Colon (tissue), 2 donors: ENCODE measurements at regions not wholly inside any gene's neighbourhood (a gene's known extent, or its start where the extent isn't known, plus 50 kb on each side); places are given as distances from the start of the nearest gene placed in this dataset.
"Not testable (repeated sequence)": the region's sequence is repeated elsewhere in the genome, so short reads cannot be mapped to it uniquely, and the experiment has no call there.

Source experiments
- FAIRE-seq: peaks from 2 replicates; lab custom pipeline; 2012; peaks lifted over from hg19 to GRCh38; lab: Jason Lieb, UNC
- donor health status: control.
- donor health status: control.

- no peak for FAIRE-seq
Observed at GRCh38 chr11:15300341-15300740, 185.6 kb downstream of the INSC start.

DNA sequence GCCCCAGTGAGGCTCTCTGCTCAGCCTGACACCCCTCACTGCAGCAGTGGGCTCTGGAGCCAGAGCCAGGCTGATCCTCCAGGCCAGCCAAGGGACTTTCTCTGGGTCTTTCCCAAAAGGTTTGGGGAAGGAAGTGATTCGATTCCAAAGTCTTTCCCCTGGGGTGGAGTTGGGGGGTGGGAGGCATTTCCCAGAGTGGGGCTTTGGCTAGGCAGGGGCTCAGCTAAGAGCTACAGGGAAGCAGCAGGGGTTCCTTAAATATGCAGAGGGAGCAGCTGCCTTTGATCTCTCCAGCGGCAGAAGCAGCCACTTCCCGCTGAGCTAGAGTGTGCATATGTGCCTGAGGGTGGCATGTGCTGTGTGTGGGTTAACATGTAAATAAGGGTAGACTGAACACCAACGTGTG is 192.9 kb downstream of the INSC start:
- no peak for FAIRE-seq

DNA sequence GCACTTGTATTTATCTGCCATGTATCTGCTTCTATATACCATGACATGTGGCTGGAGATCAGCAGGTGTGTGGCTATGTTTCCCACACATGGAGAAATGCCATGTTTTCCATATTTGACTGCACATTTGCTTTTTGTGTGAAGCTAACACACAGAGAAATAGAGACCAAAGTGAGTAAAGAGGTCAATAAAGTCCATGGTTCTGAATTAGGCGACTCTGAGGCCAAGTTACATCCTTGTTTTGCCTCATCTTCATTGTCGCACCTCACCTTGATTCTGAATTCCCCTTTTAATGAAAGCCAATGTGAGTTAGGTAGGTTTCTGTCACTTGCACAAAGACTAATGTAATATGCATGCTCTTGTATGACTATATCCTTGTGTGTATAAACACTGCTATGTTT is 194.1 kb downstream of the INSC start:
- FAIRE-seq: no peak

GRCh38 chr11:15309296-15309695 is 194.6 kb downstream of the INSC start:
- no peak for FAIRE-seq

GRCh38 chr11:15313862-15314261 is 199.1 kb downstream of the INSC start:
- FAIRE-seq: no peak

- FAIRE-seq: no peak
Observed at GRCh38 chr11:15318814-15319213, 204.1 kb downstream of the INSC start.

DNA sequence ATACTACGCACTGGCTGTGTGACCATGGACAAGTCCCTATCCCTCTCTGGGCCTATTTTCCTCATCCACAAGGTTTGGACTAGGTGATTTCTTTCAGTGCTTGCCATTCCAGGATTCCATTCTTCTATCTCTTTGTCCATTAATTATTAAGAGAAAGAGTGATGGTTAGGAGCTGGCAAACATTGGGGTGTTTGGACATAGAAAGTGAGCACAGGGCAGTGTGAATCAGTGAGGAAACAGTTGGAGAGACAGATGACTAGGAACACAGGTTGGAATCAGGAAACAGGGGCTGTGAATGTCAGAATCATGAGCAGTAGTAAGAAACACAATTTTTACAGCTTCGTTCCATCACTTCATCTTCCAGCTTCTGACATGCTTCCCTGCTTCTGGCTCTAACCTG is 211.8 kb downstream of the INSC start:
- FAIRE-seq: no peak

DNA sequence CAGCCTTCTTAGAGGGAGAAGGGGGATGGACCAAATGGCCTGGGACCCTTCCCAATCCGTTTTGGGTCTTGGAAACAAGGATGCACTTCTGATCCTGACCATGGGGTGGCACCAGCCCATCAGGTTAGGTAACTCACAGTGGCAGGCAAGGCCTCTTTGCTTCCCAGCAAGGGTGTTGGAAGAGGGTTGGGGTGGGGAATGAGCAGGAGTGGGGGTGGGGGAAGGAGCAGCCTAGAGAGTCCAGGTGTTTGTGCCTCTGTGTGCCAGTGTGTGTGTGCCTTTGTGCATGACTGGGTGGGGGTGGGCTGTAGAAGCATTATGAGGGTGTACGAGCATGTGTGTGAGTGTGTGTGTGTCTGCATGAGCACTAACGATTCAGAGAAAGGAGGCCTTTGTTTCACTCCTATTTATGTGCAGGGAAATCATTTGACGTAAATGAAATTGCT is 213.1 kb downstream of the INSC start:
- FAIRE-seq: no peak

- FAIRE-seq: no peak
Observed at GRCh38 chr11:15333407-15333806, 218.7 kb downstream of the INSC start.

DNA sequence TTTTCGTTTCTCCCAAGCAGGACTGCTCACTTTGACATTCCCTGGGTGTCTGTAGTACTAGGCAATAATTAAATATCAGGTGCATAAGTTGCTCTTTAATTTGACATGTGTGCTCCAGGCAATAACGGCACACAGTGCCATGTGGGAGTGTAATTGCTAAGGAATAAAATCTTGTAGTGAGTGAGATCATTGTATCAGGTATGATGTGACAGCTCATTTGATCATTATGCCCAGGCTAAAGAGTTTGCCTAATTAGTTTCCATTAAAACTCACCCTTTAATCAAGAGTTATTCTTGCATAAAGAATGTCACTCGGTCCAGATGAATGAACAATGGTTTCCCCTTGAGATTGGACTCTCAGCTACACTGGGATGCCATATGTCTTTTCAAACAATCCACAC is 220.0 kb downstream of the INSC start:
- no peak for FAIRE-seq

- no peak for FAIRE-seq
Observed at GRCh38 chr11:15336021-15336420, 221.3 kb downstream of the INSC start.

DNA sequence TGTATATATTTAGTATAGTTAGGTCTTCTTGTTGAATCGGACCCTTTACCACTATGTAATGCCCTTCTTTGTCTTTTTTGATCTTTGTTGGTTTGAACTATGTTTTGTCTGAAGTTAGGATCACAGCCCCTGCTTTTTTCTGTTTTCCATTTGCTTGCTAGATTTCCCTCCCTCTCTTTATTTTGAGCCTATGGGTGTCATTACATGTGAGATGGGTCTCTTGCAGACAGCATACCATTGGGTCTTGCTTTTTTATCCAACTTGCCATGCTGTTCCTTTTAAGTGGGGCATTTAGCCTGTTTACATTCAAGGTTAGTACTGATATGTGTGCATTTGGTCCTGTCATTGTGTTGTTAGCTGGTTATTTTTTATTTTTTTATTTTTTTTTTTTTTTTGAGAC is 224.6 kb downstream of the INSC start:
- no peak for FAIRE-seq

DNA sequence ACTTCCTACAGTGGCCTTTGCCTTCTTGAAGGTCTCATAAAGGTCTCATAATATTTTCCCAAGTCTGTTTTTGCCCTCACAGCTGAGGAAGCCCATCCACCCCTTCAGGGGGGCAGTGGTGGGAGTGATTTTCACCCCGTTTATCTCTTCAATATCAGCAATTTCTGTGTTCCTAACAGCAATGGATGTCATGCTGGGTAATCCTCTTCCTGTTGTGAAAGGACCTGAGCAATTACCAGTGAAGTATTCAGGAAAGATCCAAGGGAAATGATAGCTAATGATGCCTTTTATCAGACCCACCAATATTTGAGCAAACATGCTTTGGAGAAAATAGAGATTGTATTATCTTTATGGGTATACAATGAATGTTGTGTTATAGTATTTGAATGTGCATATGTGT is 226.9 kb downstream of the INSC start:
- no peak for FAIRE-seq

- no peak for FAIRE-seq
Observed at GRCh38 chr11:15342163-15342562, 227.4 kb downstream of the INSC start.

GRCh38 chr11:15346907-15347306 is 232.2 kb downstream of the INSC start:
- FAIRE-seq: no peak

GRCh38 chr11:15347969-15348734 is 233.4 kb downstream of the INSC start:
- no peak for FAIRE-seq

DNA sequence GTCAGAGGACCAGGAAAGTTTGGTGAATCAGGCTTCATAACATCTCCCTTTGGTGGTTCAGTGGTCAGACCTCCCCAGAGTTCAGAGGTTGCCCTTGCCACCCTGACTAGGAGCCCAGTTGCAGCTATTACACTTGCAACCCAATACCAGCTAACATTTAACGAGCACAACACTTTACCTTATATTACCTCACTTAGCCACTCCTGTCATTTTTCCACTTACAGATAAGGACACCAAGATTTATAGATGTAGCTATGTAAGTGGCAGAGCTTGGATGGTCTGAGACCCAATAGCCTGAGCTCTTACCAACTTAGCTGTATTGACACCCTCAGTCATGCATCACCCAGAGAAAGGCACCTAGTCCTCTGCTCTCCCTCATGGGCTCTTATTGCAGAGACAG is 234.7 kb downstream of the INSC start:
- no peak for FAIRE-seq

DNA sequence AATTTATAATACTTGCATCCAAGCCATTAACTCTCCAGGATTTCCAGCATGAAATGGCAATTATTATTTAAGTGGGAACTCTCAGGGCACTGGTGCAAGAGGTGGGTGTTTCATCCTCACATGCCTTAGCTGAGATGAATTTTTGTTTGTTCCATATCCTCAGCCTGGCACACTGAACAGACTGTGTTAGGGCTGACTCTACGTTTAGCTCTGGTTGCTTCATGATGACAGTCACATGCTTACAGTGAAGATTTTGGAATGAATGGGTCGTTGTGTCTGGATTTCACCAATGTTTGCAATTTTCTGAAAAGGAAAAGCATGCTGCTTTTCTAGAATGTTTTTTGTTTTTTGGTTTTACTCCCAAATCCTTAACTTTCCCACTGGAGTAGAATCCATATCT is 246.6 kb downstream of the INSC start:
- no peak for FAIRE-seq

DNA sequence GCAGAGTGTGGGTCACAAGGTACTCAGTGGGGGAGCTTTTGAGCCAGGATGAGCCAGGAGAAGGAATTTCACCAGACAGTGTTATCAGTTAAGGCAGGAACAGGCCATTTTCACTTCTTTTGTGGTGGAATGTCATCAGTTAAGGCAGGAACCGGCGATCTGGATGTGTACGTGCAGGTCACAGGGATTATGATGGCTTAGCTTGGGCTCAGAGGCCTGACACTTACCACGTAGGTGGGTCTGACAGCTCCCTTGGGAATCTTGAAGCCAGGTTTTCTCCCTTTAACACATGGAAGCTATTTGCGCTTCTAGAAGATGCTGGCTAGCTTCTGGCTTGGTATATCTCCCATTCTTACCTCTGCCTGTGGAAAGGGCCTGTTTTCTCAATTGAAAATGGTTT is 250.6 kb downstream of the INSC start:
- FAIRE-seq: not testable (repeated sequence)

DNA sequence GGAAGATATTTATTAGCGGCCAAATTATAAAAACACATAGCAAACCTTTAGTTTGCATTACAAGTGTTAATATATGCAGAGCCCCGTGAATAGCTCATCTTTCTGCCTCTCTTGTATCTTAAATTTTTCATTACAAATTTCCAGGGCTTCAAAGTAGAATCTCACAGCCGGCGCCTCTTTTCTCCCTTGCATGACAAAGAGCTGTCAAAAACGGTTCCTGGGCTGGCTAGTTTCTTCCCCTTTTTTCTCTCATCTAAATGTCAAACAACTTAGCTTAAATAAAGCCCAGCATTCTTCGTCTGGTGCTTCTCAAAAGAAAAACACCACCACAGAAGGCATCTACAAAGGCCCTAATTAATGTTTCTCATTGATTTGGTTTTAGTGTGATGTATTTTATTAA is 253.0 kb downstream of the INSC start:
- FAIRE-seq: no peak

DNA sequence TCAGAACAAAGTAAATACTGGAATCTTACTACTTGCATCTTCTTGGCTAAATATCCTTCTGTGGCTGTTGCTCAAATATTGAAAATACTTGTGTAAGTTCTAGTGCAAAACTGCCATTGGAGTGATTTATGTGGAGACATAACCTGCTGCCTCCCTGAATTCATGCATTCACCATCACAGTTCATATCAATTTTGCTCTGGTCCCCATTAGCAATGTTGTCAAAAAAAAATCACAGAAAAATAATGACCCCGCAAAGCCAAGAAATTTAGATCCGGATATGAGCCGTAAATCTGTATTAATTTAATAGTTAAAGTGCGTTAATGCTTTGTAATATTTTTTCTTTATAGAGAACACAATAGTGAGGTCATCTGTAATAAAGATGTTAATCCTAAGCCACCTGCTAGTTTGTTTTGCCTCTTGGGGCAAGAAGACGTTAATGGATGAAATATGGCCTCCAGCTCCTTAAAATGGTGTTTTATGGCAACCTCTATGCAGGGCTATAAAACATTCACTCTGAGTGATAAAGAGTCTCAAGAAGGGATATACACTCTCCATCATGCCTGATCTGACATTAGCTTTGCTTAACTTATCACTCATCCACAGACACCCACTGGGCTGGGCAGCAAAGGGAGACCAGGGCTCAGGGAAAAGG is 255.9 kb downstream of the INSC start:
- FAIRE-seq: no peak

GRCh38 chr11:15371533-15371932 is 256.8 kb downstream of the INSC start:
- no peak for FAIRE-seq

DNA sequence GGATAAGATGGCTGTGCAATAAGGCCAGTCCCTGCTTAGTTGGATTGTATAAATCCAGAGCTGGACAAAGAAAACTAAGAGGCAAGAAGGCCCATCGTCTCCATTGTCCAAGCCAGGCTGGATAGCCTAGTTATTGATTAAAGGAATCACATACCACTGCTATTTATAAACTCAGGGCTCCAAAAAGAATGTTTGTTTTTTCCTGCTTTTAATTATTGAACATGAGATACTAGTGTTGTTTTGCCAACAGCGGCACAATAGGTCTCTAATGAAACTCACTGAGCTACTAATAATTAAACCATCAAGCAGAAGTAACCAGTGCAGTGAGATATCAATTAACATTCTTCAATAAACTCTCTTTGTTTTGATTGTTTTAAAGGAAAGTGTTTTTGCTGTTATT is 259.7 kb downstream of the INSC start:
- FAIRE-seq: no peak

GRCh38 chr11:15378941-15379340 is 264.2 kb downstream of the INSC start:
- no peak for FAIRE-seq
